Activated CD4-positive, alpha-beta memory T cell treated with anti-CD3 and anti-CD28 coated beads for 36 hours (primary cell): ENCODE measurements at regions not wholly inside any gene's neighbourhood (a gene's known extent, or its start where the extent isn't known, plus 50 kb on each side); places are given as distances from the start of the nearest gene placed in this dataset.
"Not testable (repeated sequence)": the region's sequence is repeated elsewhere in the genome, so short reads cannot be mapped to it uniquely, and the experiment has no call there.

Source experiments
- CTCF ChIA-PET: fragments of 350-600 bp; sonication (Branson Sonifier 250); formaldehyde crosslinking; loops from one replicate; lab custom pipeline; 2021; ENCODE audit warnings: antibody characterized with exemption, inconsistent platforms; lab: Charles Lee
- POLR2A ChIA-PET: fragments of 350-600 bp; sonication (Branson Sonifier 250); formaldehyde crosslinking; loops from one replicate; lab custom pipeline; 2021; ENCODE audit warnings: antibody characterized with exemption; lab: Charles Lee
- DNase-seq: peaks from one replicate; pipeline ENCODE4 v3.0.0-alpha.2; 2020
- H3K27ac Mint-ChIP-seq: one replicate; pipeline ENCODE4 v1.8.0; 2021; ENCODE audit warnings: mixed read lengths
- H3K27me3 Mint-ChIP-seq: one replicate; pipeline ENCODE4 v1.8.0; 2021; ENCODE audit warnings: mixed read lengths
- H3K36me3 Mint-ChIP-seq: one replicate; pipeline ENCODE4 v1.8.0; 2021; ENCODE audit warnings: mixed read lengths
- H3K4me1 Mint-ChIP-seq: one replicate; pipeline ENCODE4 v1.8.0; 2021; ENCODE audit warnings: low read depth, mixed read lengths
- H3K4me3 Mint-ChIP-seq: one replicate; pipeline ENCODE4 v1.8.0; 2021; ENCODE audit warnings: mild to moderate bottlenecking, mixed read lengths
- H3K9me3 Mint-ChIP-seq: one replicate; pipeline ENCODE4 v1.8.0; 2021; ENCODE audit warnings: mixed read lengths
- intact Hi-C: fragments of 100-400 bp; cut with micrococcal nuclease; formaldehyde crosslinking; loops from one replicate; pipeline ENCODE4 v1.15.1; 2023

GRCh38 chr2:40654346-40654745, 202.5 kb upstream of the SLC8A1 start:
- no peak overlapping the region for H3K27ac Mint-ChIP-seq
- H3K36me3 Mint-ChIP-seq: no peaks in the 10 kb centered on the region
- ChIA-PET POLR2A (no interaction called here), CTCF (no interaction called here)
- no peaks in the 10 kb centered on the region for H3K4me1 Mint-ChIP-seq
- no peak for DNase-seq
- H3K4me3 Mint-ChIP-seq: no peak overlapping the region
- H3K9me3 Mint-ChIP-seq: peaks cover 8% of the 10 kb centered on the region
- intact Hi-C loops: no loop called here
- H3K27me3 Mint-ChIP-seq: no peaks in the 10 kb centered on the region

GRCh38 chr2:40658941-40659340, 207.1 kb upstream of the SLC8A1 start:
- DNase-seq: no peak
- H3K4me3 Mint-ChIP-seq: no peak overlapping the region
- no peaks in the 10 kb centered on the region for H3K27me3 Mint-ChIP-seq
- no peaks in the 10 kb centered on the region for H3K36me3 Mint-ChIP-seq
- intact Hi-C loops: no loop called here
- CTCF ChIA-PET: no interaction called here
- peaks cover 4% of the 10 kb centered on the region for H3K9me3 Mint-ChIP-seq
- H3K4me1 Mint-ChIP-seq: no peaks in the 10 kb centered on the region
- H3K27ac Mint-ChIP-seq: no peak overlapping the region
- POLR2A ChIA-PET: no interaction called here

GRCh38 chr2:40665493-40666232, 213.8 kb upstream of the SLC8A1 start:
- Mint-ChIP-seq H3K27ac (no peak overlapping the region), H3K36me3 (no peaks in the 10 kb centered on the region), H3K4me1 (no peaks in the 10 kb centered on the region), H3K9me3 (no peaks in the 10 kb centered on the region), H3K27me3 (no peaks in the 10 kb centered on the region), H3K4me3 (no peak overlapping the region)
- no peak for DNase-seq
- POLR2A ChIA-PET: no interaction called here
- intact Hi-C loops: no loop called here
- CTCF ChIA-PET: no interaction called here

GRCh38 chr2:40666398-40666797, 214.5 kb upstream of the SLC8A1 start:
- POLR2A ChIA-PET: no interaction called here
- H3K27ac Mint-ChIP-seq: no peak overlapping the region

GRCh38 chr2:40668425-40668824, 216.5 kb upstream of the SLC8A1 start:
- ChIA-PET POLR2A (no interaction called here), CTCF (no interaction called here)
- Mint-ChIP-seq H3K4me3 (no peak overlapping the region), H3K36me3 (no peaks in the 10 kb centered on the region), H3K27ac (no peak overlapping the region), H3K4me1 (no peaks in the 10 kb centered on the region), H3K27me3 (no peaks in the 10 kb centered on the region), H3K9me3 (no peaks in the 10 kb centered on the region)
- intact Hi-C loops: no loop called here
- no peak for DNase-seq

More at GRCh38 chr2:40666398-40666797, 214.5 kb upstream of the SLC8A1 start:
- CTCF ChIA-PET: no interaction called here
- Mint-ChIP-seq H3K9me3 (no peaks in the 10 kb centered on the region), H3K27me3 (no peaks in the 10 kb centered on the region), H3K36me3 (no peaks in the 10 kb centered on the region), H3K4me3 (no peak overlapping the region), H3K4me1 (no peaks in the 10 kb centered on the region)
- intact Hi-C loops: no loop called here
- DNase-seq: no peak

GRCh38 chr2:40676134-40676790, 224.4 kb upstream of the SLC8A1 start:
- intact Hi-C loops, H3K27ac Mint-ChIP-seq, CTCF ChIA-PET, H3K36me3 Mint-ChIP-seq, H3K4me3 Mint-ChIP-seq, H3K27me3 Mint-ChIP-seq, POLR2A ChIA-PET, H3K4me1 Mint-ChIP-seq, DNase-seq: not testable (repeated sequence)
- H3K9me3 Mint-ChIP-seq: peaks cover 12% of the 10 kb centered on the region

- CTCF ChIA-PET: no interaction called here
- H3K27me3 Mint-ChIP-seq: no peaks in the 10 kb centered on the region
- H3K9me3 Mint-ChIP-seq: peaks cover 15% of the 10 kb centered on the region
- POLR2A ChIA-PET: no interaction called here
- no peaks in the 10 kb centered on the region for H3K4me1 Mint-ChIP-seq
- no peak overlapping the region for H3K4me3 Mint-ChIP-seq
- no peaks in the 10 kb centered on the region for H3K36me3 Mint-ChIP-seq
- H3K27ac Mint-ChIP-seq: no peak overlapping the region
- intact Hi-C loops: no loop called here
- DNase-seq: no peak
Observed at GRCh38 chr2:40680547-40680946, 228.7 kb upstream of the SLC8A1 start.

GRCh38 chr2:40690036-40690435, 238.1 kb upstream of the SLC8A1 start:
- Mint-ChIP-seq H3K36me3 (no peaks in the 10 kb centered on the region), H3K4me1 (no peaks in the 10 kb centered on the region), H3K27me3 (no peaks in the 10 kb centered on the region), H3K9me3 (peaks cover 13% of the 10 kb centered on the region), H3K27ac (no peak overlapping the region), H3K4me3 (no peak overlapping the region)
- CTCF ChIA-PET: no interaction called here
- POLR2A ChIA-PET: no interaction called here
- intact Hi-C loops: no loop called here
- no peak for DNase-seq

GRCh38 chr2:40690525-40690924, 238.6 kb upstream of the SLC8A1 start:
- DNase-seq: no peak
- H3K4me1 Mint-ChIP-seq: no peaks in the 10 kb centered on the region
- H3K9me3 Mint-ChIP-seq: peaks cover 15% of the 10 kb centered on the region
- intact Hi-C loops: no loop called here
- no peaks in the 10 kb centered on the region for H3K36me3 Mint-ChIP-seq
- ChIA-PET POLR2A (no interaction called here), CTCF (no interaction called here)
- no peaks in the 10 kb centered on the region for H3K27me3 Mint-ChIP-seq
- H3K4me3 Mint-ChIP-seq: no peak overlapping the region
- H3K27ac Mint-ChIP-seq: no peak overlapping the region

GRCh38 chr2:40700231-40700954, 248.5 kb upstream of the SLC8A1 start:
- CTCF ChIA-PET: no interaction called here
- no peaks in the 10 kb centered on the region for H3K36me3 Mint-ChIP-seq
- POLR2A ChIA-PET: no interaction called here

GRCh38 chr2:40712197-40712894, 260.5 kb upstream of the SLC8A1 start:
- H3K4me3 Mint-ChIP-seq, DNase-seq, H3K27me3 Mint-ChIP-seq, H3K27ac Mint-ChIP-seq, CTCF ChIA-PET, intact Hi-C loops, H3K4me1 Mint-ChIP-seq, POLR2A ChIA-PET, H3K36me3 Mint-ChIP-seq: not testable (repeated sequence)
- peaks cover 15% of the 10 kb centered on the region for H3K9me3 Mint-ChIP-seq

More at GRCh38 chr2:40700231-40700954, 248.5 kb upstream of the SLC8A1 start:
- H3K27ac Mint-ChIP-seq: no peak overlapping the region
- H3K4me1 Mint-ChIP-seq: no peaks in the 10 kb centered on the region
- H3K4me3 Mint-ChIP-seq: no peak overlapping the region
- intact Hi-C loops: no loop called here
- H3K27me3 Mint-ChIP-seq: no peaks in the 10 kb centered on the region
- no peaks in the 10 kb centered on the region for H3K9me3 Mint-ChIP-seq
- no peak for DNase-seq

GRCh38 chr2:40716879-40717278, 265.0 kb upstream of the SLC8A1 start:
- CTCF ChIA-PET: no interaction called here
- intact Hi-C loops: no loop called here
- POLR2A ChIA-PET: no interaction called here
- H3K9me3 Mint-ChIP-seq: peaks cover 7% of the 10 kb centered on the region
- H3K36me3 Mint-ChIP-seq: no peaks in the 10 kb centered on the region
- H3K4me1 Mint-ChIP-seq: no peaks in the 10 kb centered on the region
- no peak overlapping the region for H3K4me3 Mint-ChIP-seq
- H3K27me3 Mint-ChIP-seq: no peaks in the 10 kb centered on the region
- DNase-seq: no peak
- H3K27ac Mint-ChIP-seq: no peak overlapping the region
